ENCODE measurements at regions not wholly inside any gene's neighbourhood (a gene's known extent, or its start where the extent isn't known, plus 50 kb on each side); places are given as distances from the start of the nearest gene placed in this dataset.

DNA sequence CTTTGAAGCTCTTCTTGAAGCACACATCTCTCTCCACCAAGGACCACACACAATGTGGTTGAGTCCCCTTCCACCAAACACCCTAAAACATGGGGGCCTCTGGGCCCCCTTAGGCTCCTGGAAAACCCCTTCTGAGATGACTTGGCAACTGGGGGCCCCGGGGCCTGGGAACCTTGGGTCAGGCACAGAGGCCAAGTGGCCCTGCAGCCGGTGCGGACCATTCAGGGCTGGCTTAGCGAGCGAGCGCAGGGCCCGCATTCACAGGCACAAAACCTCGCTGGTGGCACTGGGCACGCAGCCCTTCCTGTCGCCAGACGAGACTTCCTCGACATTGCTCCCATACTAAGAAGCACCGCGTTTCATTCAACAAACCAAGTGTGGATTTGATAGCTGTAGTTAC is 111.2 kb upstream of the ID2 start:
- DNase-seq (ENCODE audit: low read depth): no peak

DNA sequence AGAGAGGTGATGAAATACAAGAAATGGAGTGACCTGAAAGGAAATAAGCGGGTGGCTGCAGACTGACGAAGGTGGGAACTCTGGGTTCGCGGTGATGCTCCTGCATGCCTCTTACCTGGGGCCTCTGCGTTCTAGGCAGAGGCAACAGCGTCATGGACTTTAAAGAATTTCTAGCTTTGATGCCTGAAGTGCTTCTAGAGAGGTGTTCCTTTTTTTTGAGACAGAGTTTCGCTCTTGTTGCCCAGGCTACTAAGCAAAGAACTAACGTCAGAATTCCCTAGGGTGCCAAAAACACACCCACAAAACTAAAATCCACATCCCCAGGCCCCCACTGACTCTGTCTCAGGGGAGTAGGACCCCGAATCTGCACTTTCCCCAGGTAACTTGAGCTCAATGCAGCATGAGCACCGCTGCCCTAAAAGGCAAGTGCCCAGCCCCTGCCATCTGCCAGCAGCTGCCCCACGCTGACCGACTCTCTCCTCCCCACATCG is 110.5 kb upstream of the ID2 start:
- no peak for DNase-seq (ENCODE audit: low read depth)

DNA sequence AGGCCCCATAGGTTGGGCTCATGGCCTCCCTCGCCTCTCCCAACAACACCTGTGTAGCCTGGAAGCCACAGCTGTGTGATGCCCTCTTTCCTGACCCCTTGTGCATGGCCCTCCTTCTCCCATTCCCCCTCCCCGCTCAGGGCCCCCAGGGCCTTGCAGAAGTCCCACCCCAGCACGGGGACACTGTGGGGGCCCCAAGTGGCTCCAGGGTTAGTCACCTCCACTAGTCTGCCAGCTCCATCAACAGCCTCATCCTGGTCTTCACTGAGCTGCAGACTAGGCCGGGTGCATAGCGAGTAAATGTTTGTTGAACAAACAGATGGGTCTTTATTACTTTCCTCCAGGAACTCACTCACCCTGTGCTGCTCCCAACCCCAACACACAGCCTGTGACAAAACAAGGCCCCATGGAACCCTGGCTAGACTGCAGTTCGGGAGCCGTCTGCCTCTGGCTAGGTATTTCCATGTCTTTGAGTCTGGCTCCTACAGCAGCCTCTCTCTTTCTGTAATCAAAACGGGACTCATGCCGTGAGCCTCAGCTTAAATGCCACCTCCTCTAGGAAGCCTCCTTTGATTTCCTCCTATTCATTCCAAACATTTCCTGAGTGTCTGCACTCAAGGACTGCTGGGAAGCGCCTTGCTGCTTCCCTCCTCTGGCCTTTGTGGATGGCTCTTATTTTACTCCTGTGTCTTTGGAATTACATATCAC is 109.9 kb upstream of the ID2 start:
- no peak for DNase-seq (ENCODE audit: low read depth)

DNA sequence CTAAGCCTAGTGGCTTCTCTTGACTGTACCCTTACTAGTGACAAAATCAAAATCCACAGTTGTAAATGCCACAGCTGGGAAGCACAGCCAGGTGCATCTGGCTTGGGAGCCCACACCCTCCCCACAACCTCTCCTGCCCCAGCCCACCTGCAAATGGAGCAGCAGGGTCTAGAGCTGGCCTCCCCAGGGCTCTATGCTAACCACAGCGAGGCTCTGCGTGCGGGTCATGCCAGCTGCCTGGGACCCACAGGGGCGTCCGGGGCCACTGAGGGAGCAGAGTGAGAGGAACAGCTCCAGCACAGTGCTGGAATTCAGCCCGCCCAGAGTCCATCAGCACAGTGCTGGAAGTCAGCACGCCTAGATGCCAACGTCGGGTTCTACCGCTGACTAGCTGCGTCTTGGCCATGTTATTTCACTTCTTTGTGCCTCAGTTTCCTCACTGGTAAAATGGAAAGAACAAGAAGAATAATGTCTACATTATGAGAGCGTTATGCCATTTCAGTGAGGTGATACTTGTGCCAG is 109.1 kb upstream of the ID2 start:
- DNase-seq (ENCODE audit: low read depth): no peak

DNA sequence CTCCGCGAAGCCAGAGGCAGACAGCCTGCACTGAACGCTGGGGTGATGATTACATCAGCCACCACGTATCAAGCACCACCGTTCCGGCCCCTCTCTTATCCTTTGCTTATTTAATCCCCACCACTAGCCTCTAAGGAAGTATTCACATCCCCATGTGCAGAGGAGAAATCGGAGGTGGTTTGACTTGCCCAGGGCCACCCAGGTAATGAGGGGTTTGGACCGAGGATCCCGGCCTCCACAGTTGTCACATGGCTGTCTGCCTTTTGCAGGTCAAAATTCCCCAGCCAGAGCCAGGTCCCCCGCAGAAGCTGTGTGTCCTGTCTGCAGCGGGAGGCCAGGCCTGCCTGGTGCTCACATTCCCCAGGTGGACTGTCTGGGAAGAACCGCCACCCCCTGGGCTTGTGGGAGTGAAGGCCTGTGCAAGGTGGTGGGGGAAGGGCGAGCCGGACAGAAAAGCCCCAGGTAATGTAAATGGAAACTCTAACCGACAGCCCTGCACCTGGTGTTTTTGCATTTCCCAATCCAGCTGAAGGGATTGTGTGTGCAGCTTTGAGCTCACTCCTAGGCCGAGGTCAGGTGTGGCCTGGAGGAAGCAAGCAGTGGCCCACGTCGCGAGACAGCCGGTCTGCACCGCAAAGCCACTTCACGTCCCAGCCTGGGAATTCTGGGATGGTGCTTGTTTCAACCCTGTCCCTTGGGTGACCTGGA is 108.5 kb upstream of the ID2 start:
- no peak for DNase-seq (ENCODE audit: low read depth)

DNA sequence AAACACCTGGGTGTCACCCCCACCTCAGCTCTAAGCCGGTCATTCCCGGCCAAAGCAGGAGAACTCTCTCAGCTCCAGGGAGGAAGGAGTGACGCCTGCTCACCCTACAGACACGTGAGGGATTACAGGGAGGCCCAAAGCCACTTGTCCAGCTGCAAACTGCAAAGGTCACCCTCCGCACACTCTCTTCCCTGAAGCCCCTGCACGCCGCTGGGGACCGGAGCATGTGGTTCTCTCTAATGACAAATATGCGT is 108.0 kb upstream of the ID2 start:
- DNase-seq (ENCODE audit: low read depth): no peak

DNA sequence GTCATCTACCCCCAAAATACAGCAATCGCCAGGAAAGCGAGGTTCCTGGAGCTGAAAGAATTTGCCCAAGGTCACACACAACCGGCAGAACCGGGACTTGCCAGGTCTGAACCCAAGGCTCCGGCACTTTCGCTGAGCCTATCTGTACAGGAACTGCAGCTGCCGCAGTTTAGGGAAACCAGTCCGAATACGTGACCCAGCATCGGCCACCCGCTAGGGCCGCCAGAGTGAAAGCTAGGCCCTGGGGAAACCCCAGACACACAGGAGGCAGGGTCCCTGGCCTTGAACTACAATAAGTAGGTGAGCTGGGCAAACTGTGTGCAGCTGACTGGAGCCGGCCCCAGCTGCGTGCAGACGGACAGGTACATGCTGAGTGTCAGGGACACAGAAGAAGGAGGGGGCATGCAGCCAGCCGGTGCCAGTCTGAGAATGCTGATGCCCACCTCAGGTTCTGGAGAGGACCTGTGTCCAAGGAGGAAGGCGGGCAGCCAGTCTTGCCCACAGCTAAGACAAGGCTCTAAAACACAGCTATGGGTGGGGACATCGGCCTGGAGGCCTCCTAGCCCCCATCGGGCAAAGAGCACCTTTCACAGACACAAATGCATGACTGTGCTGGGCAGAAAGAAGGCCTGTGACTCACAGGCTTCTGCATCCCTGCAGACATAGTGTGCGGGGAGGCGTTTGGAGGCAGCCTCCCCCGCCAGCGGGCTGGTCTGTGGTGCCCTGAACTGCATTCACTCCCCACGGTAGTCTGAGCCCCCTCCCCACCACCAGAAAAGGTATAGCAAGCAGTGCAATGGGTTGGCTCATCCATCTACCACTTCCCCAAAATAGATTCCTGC is 107.4 kb upstream of the ID2 start:
- no peak for DNase-seq (ENCODE audit: low read depth)

DNA sequence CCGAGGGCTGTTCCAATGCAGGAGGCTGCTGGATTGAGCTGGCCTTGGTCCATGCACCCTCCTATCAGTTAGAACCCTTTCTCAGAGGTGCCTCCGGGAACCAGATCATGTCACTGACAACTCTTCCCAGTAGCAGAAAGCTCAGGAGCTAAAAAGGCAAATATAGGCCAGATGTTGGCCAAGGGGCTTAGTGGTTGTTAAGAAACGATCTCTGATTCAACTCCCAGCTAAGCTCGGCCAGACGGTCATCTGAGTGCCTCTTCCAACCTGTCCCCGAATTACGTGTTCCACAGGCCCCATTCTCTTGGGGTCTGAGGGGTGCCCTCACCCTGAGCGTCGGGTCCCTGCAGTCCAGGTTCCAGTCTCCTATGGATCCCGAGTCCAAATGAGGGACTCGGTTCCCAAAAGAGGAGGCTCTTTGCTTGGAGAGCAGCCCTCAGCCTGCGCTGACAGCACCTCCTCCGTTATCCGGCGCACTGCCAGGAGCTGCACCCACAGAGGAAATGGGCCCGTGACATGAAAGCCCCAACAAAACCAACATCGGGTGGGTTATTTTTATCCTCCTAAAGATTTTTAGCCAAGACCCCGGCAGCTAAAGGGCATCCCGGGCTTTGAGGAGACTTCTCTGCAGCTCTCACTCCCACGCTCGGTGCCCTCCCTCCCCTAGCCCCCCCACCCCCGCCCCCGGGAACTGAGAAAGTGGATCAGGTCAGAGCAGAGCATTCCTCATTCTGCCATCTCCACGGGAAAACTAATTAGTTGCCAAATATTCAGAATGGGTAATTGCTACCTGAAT is 106.6 kb upstream of the ID2 start:
- DNase-seq (ENCODE audit: low read depth): no peak

DNA sequence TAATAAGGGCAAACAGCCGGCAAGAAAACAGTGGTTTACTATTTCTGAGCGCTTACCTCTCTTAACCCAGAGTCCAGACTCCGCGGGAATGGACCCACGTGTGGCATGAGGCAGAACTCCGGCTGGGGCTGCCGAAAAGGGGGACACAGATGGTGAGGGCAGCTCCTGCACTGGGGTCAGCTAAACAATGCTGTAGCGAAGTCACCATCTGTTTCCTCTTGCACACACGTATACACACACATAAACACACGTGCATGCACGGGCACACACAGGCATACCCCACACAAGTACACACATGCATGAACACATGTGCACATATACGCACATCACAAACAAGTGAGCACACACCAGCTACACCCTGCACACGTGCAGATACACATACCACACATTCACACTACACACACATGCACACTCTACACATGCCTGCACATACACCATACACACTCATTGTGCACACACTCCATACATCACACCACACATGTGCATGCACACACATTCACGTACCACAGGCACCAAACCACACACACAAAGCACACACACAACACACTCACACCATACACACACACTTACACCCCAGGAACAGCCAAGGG is 105.9 kb upstream of the ID2 start:
- no peak for DNase-seq (ENCODE audit: low read depth)

DNA sequence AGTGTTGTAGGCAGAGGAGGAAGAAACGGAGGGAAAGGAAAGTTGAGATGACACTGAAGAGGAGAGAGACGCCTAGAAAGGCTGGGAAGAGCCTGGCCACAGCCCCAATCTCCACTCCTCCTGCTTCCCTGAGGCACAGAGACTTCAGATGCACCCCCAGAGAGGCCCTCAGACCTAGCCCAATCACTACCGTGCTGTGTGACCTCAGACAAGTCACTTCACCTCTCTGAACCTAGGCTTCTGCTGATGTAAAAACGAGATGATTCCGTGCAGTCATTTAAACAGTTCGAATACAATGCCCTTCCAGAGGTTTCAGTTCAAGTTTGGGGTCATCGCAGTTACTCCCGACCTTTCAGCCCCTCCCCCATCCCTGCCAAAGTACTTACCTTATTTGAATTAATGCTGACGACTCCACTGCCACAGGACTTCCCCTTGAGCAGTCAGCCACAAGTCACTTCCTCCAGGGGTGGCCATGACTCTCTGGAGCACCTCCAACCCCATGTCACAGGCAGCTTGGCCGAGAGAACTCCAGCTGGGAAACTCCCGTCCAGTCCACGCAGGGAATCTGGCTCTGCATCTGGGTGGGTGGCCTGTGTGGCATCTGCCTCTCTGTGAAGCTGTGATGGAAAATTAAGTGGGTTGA is 105.2 kb upstream of the ID2 start:
- no peak for DNase-seq (ENCODE audit: low read depth)

DNA sequence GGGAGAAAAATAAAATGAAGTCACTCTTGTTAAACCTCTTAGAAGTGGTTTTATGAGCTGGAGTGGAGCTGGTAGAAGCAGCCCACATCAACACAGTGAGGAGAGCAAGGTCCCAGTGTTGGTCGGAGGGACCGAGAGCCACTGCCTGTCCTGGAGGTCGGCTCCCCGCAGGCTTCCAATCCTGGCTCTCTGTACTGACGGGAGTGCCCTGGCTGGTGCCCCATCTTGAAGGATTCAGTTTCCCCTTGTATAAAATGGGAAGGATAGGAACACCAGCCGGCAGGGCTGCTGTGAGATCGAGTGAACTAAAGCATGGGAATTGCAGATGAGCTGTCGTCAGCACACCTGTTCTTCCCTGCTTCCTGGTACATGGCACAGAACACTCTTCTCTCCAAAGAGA is 104.3 kb upstream of the ID2 start:
- no peak for DNase-seq (ENCODE audit: low read depth)

DNA sequence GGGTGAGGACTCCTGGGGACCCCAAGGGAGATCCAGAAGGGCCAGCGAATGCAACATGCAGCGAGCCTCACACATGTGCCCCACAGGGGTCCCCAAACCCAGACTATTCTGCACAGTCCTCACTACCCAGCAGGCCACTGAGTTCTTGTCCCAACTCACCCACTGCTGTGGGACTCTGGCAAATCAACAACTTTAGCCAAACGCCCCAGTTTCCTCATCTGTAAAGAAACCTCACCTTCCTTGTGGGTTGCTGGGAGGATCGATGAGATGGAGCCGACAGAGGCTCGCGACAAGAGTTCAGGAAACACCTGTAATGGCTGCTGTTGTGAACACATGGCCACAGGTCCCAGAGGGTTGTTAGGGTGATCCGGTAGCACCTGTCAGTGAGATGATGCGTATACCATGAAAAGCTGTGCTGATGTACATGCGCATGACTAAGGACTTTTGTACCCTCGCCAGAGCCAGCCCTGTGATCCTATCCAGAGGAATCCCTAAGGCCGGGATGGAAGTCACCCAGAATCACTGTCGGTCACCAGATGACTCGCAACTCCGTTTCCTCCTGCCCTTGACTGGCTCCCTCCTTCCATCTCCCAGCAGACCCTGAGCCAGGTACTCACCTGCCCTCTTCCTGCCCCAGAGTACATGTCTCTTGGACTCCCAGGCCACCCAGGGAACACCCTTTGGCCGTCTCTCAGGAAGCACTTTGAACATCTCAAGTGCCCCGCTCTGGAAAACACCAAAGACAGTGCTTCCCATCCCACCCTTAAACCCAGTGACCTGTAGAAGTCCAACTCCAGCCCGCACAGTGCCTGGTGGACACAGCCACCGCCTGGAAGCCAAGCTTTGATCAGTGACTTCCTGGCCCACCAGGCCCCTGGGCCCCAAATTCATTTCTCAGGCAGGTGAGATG is 103.3 kb upstream of the ID2 start:
- no peak for DNase-seq (ENCODE audit: low read depth)

DNA sequence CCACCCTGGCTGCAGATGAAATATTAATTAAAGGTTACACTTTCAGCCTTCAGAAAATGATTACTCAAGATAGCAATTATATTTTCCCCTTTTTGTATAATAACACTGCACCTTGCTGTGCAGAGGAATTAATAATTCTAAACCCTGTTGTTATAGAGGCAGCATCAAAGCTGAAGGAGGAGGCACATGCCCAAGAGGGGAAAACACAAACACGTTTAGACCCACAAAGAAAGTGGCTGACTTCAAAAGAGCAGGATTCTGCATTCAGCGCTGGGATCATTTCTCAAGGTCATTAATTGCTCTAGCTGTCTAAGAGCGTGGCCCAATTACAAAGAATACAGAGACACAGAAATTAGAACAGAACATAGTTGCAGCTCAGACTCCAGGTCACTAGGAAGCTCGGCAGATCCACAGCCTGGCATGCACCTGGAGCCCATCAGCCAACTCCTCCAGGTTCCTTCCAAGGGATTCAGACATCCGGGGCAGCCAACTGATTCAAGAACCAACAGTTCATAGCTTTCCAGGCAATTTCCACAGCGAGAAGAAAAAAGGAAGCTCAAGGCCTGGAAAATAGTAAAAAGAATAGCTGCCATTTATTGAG is 102.3 kb upstream of the ID2 start:
- no peak for DNase-seq (ENCODE audit: low read depth)

DNA sequence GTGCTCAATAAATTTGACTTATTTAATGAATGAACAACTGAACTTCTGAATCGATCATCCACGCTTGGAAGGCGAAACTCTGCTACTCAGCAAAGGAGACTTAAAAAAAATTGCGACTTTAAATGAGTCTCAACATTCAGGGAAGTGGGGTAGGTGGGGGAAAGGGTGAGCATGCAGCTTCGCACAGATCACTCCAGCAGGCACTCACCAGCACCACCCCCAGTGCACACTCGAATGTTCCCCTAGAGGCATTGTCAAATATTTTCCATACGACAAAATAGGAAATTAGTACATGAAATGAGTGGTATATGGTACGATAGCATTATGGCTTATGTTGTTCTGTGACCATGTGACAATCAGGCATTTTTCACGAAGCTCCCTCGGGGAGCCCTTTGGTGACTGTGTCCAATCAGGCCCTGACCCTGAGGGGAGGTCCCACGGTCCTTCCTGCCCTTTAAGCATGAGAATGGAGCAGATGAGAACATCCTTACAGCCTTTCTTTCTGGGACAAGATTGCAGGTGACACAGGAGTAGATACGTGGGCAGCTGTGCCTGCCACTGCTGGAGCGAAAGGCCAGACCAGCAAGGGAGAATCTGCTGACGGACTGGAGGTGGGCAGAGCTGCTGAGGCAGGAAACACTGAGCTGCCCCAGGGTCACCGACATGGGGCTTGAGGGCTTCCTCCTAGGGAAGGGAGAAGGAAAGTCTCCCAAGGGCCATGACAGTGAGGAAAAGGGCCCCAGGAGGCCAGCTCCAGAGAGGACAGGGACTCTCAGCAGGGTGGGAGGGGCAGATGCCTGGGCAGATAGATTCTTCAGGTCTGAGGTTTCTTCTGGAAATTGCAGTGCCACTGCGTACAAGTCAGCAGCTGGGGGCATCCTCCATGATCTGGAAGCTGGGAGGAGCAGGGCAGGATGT is 101.3 kb upstream of the ID2 start:
- DNase-seq (ENCODE audit: low read depth): no peak

DNA sequence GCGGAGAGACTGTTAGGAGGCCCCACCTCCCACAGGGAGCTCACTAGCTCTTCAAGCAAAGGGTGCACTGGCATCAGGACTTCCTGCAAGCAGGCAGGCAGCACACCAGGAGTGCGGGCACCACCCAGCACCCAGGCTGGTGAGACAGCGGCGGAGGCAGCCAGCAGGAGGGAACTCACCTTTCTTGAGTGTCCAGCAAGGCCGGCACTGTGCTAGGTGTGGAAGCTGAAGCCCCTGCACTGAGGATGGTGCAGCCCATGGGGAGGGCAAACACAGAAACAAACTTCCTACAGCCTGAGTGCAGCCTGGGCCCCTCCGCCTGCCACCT is 100.7 kb upstream of the ID2 start:
- DNase-seq (ENCODE audit: low read depth): no peak

DNA sequence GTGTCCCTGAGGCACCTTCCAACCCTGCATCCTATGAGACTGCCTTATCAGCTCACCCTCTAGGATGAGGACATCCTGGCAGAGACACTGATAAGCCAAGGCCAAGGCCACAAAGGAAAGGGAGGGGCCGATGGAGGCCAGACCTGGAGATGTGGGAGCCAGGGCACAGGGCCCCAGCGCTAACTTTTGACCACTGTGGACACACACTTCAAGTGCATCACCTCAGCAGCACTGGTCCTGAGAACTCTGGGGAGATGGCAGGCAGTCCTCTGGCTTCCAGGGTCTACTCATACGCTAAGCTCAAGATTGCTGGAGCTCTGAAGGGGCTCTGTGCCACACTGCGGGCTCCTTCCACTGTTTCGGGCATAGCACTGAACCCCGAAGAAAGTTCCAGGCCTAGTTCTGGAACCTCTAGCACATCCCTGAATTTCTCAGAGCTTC is 100.2 kb upstream of the ID2 start:
- DNase-seq (ENCODE audit: low read depth): no peak

DNA sequence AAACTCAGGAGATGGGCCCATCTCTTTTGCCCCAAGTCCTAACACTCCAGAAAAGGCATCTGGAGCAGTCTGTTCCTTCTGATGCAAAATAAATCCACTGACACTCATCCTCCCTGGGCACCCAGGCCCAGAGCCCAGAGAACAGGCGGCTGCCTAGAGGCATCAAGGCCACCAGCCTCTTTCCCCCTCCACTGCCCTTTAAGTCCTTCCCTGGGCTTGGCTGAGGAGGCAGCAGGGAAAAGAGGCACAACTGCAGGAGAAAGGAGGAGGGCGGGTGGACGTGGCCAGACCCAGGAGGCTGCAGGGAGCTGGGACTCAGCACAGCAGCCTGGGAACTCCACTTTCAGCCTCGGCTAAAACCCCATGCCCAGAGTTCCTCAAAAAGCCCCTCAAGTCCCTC is 99.7 kb upstream of the ID2 start:
- no peak for DNase-seq (ENCODE audit: low read depth)

DNA sequence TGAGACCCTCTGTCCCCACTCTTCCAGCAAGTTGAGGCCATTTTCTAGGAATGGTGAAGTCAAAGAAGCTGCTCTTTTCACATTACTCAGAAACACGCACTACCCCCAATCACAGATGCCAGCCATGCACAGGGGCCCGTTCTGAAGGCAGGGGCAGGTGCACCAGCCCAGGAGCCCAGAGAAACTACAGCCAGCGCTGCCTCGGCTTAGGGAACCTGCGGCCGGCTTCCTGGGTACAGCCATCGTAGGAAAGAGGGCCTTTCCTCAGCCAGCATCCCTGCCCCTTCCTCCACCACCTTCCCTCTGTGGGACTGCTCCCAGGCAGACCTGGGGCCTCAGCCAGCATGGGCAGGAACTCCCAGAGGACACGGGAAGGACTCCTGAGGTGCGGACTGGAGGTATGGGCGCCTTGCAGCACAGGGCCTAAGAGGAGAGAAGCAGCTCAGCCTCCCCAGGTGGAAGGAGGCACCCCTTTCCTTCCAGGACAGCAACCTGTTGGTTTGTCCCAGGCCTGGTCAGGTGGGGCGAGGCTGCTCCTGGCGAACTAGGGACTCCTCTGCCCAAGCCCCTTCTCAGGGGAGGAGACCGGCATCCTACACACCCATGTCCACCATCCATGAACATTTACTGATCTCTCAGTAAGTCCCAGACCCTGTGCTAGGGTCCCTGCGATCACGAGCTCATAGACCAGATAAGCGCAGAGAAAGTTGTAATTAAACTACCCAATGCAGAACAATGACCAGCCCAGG is 99.0 kb upstream of the ID2 start:
- no peak for DNase-seq (ENCODE audit: low read depth)

Measured in stimulated activated CD8-positive, alpha-beta memory T cell treated with anti-CD3 and anti-CD28 coated beads, Interleukin-7, amount 100 ng/mL, for 24 hours (primary cell).